ENCODE measurements at regions not wholly inside any gene's neighbourhood (a gene's known extent, or its start where the extent isn't known, plus 50 kb on each side); places are given as distances from the start of the nearest gene placed in this dataset.
"Not testable (repeated sequence)": the region's sequence is repeated elsewhere in the genome, so short reads cannot be mapped to it uniquely, and the experiment has no call there.

DNA sequence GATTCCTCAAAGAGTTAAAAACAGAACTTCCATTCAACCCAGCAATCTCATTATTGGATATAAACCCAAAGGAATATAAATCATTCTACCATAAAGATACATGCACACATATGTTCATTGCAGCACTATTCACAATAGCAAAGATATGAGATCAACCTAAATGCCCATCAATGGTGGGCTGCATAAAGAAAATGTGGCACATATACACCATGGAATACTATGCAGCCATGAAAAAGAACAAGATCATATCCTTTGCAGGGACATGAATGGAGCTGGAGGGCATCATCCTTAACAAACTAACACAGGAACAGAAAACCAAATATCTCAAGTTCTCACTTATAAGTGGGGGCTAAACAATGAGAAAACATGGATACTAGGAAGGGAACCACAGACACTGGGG, 64.1 kb upstream of the GRM8 start:
- TF ChIP-seq SP1 (IDR thresholded peaks at IDR 0.05; ENCODE audit: low read depth, low read length); SIN3A (conservative IDR thresholded peaks at IDR 0.05 in 1 of 2, IDR thresholded peaks at IDR 0.05 in 1 of 2; ENCODE audit: low read depth in 1 of 2, low read length in 2 of 2); HDAC6 (IDR thresholded peaks at IDR 0.05; ENCODE audit: low read depth, low read length); JUN (IDR thresholded peaks at IDR 0.05; ENCODE audit: low read depth, low read length); CHD1 (IDR thresholded peaks at IDR 0.05; ENCODE audit: low read depth, low read length): not testable (repeated sequence)

Data from H1 (cell line).